ENCODE measurements at regions not wholly inside any gene's neighbourhood (a gene's known extent, or its start where the extent isn't known, plus 50 kb on each side); places are given as distances from the start of the nearest gene placed in this dataset.
"Not testable (repeated sequence)": the region's sequence is repeated elsewhere in the genome, so short reads cannot be mapped to it uniquely, and the experiment has no call there.

DNA sequence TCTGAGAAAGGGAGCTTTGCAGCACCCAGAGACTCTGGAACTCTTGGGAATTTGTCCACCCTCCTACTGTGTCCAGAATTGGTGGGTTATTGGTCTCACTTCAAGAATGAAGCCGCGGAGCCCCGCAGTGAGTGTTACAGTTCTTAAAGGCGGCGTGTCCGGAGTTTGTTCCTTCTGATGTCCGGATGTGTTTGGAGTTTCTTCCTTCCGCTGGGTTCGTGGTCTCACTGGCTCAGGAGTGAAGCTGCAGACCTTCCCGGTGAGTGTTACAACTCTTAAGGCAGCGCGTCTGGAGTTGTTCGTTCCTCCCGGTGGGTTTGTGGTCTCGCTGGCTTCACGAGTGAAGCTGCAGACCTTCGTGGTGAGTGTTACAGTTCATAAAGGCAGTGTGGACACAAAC is 824.7 kb downstream of the LRRTM4 start:
- not testable (repeated sequence) for DNase-seq

DNA sequence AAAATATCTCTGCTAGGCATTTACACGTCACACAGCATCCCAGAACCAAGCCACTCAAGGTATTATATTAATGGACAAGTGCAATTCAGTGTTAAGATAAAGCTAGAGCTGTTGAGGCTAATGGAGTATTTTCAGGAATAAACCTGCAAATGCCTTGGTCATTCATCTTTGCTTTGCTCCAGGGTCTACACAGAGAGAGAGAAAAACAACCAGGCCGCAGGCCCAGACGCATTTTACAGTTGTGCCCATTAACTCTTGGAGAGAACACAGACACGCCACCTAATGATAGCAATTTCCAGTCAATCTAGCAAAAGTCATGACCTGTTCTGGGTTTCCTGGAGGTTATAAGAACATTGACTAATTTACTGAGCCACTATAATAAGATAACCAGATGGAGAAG is 829.3 kb downstream of the LRRTM4 start:
- peak in 1 of 3 experiments; percentile 42 for DNase-seq

DNA sequence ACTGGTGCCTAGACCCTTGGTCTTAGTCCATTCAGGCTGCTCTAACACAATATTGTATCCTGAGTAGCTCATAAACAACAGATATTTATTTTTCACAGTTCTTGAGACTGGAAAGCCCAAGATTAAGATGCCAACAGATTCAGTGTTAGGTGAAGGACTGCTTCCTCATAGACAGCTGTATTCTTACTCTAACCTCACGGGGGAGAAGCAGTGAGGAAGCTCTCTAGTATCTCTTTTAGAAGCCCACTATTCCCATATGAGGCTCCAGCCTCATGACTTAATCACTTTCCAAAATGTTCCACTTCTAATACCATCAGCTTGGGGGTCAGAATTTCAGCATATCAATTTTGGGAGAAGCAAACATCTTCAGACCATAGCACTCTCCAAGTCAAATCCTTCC is 833.4 kb downstream of the LRRTM4 start:
- no peak for DNase-seq

DNA sequence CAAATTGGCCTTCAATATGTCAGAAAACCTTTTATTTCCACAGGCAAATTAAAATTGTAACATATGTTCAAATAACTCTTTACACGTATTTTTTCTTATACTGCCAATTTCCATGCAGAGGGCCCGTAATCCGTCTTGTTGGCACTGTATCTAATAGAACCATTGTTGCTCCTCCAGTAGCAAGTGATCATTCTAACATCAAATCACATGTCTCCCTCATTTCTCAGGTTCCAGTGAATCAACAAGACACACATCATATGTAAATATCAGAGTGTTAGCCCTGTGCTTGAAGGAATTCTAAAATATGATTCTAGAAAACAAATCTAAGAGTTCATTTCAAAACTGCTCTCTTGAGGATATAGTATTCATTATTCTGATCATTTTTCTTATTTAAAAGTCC is 834.3 kb downstream of the LRRTM4 start:
- no peak for DNase-seq

DNA sequence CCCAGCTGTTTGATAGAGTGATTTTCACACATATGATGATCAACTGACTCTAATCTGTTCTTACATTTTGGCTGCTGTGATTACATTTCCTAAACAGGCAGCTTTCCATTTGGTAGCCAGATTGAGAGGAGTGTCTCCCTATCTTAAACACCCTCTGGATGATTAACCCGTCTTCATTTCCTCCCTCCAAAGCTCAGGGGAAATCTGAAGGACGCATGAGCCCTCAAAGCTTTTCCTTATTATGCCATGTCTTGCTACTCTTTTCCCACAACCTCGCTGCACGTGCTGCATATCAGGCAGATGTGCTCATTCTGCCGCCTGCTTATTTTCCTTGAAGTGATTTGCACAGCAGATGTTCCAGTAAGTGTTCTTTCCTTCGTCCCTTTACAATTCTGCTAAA is 837.4 kb downstream of the LRRTM4 start:
- peak in 1 of 3 experiments; percentile 0 for DNase-seq

DNA sequence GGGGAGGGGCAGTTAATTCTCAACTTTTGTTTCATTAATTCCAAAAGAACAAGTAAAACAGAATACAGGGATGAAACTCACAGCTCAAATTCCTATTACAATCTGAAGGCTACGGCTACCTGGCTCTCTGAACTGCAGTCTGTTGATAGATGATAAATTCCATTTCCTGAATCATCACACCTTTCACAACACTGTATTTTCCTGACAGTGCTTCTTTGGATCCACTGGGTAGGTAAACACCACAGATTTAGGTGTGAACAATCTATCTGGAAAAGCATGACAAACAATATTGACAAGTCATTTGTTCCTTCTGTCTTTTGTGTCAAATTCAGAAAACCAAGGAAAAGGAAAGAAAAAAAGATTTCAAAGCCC is 843.2 kb downstream of the LRRTM4 start:
- no peak for DNase-seq

DNA sequence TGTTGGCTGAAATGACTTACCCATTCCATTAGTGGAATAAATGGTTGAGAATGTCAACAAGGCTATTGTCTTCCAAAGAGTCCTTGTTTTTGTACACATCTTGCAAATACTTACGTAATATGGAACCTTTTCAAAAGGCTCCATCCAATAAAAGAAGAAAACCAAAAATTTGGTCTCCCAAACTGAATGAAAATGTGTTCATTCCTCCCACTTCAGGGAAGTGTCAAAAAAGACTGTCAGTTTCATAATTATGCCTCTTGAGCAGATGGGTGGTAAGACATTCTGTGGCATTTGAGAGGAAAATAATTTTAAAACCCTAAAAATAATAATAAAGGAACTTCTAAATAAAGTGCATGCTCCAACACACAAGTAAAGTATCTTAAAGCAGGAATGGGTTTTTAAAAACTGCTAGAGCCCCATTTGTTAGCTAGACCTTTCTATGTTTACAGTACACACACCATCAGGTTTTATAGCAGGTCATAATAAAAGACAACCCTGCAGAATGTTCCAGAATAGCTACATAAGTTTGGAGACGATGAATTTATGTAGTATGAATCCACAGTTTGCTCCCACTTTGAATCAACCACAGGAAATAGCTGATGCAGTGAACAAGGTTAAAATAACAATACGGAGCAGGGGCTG is 843.7 kb downstream of the LRRTM4 start:
- no peak for DNase-seq

DNA sequence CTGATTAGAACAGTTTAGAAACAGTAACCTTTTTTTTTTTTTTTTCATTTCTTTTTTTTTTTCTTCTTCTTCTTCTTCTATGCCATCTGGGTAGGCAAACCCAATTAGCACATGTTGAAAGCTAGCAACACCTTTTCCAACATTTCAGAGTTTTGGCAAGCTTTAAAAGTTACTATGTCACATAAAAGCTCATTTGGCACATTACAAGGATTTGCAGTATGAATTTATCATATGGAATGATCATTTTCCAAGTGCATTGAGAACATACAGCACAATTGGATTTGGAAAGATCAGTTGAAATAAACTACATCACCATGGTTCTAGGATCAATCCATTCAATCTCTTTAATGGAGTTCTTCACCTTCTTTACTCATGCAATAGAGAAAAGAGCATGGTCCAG is 847.0 kb downstream of the LRRTM4 start:
- DNase-seq: no peak

DNA sequence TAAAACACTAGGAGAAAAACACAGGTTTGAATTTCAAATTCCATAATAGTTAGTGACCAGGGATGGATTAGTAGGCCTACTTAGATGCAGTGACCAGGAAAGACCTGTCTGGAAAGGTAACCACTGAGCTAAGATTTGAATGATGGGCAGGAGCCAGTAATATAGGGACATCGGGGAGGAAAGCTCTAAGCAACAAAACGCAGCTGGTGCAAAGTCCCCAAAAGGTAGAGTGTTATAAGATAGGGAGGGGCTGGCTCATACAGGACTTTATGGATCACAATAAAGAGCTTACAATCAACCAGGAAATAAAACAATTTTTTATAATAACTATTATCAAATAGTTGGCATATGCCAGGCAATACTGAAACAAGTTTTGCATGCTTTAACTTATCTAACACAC is 849.4 kb downstream of the LRRTM4 start:
- no peak for DNase-seq

DNA sequence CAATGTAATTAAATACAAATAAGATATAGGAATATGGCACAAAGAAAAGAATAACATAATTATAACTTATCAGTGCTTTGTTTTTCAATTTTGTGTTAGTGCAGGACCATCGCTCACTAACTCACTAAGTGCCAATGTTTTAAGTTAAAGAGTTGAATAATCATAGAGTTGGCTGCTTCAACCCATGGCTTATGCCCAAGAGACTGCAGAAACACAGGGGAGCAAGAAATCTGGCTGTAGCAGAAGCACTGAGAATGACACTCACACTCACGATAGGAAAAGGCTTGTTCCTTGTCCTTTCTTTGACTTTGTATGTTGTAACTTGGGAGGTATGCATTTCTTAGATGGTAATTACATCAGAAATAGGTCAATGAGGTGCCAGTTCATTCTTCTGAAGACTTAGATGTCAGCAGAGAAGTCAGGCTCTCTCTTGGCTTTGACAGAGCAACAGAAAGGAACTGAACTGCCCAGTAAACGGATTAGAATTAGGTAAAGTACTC is 852.2 kb downstream of the LRRTM4 start:
- DNase-seq: no peak

DNA sequence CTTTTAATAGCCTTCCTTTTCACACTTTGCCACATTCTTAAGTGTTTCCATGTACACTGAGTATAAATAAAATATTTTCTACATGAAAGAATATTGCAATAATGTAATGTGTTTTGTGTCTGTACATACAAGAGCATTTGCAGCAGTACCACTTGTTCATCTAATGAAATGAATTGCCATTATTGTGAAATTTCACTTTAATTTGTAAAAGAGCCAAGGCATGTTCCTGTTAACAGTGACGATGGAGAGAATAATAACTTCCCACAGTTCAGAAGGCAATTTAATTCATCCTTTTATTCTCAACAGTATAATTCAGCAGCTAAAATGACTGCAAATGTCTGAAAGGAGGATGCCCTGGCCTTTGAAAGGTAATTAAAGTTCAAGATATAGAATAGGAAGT is 853.9 kb downstream of the LRRTM4 start:
- no peak for DNase-seq

DNA sequence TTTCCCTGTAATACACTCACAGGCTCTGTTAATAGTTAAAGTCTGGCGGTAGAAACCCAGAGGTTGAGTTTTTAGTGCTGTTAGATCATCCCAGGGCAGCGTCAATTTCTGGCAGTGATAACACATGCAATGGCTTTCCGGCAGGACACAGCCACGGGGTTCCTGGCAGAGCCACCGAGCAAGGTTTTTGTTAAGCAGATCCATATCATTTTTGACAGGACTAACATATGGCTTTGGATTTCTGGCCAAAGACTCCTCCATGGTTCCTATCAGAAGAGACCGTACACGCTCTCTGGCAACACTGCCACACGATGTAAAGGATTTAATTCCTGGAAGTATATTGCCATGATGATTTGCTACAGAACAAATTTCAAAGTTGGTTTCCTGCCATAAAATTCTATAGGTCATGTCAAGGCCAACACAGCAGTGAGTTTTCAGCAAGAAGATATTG is 854.3 kb downstream of the LRRTM4 start:
- no peak for DNase-seq

DNA sequence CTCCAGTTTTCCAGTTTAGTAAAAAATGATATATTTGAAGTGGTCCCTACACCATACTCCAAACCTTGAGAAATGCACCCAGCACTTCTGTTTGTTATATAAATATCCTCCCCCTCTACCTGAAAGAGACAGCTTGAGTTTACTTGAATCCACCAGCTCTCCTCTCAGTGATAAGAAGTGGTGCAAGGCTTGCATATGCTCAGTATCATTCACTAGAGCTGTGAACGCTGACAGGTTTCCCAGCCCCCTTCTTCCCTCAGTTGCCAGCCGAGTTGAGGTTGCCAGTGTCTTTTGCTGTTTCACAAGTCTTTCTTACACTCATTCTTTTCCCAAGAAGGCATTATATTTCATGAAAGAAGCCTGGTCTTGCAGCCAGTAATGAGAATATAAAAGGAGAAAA is 880.0 kb downstream of the LRRTM4 start:
- no peak for DNase-seq

DNA sequence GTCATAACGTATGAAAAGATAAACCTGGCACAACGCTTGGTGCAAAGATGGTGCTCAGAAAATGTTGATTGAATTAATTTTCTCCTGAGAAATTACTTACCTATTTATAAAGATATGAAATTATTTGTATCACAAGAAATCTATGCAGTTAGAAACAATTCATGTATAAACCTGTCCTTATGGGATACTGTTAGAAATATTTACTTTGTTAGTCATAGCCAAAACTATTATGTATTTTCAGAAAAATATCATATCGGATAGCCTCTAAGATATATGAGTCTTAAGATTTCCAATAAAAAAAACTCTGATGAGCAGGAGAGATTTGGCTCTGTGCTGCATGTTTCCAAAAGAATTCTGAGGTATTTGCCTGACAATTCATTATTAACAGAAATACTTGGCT is 880.7 kb downstream of the LRRTM4 start:
- no peak for DNase-seq

DNA sequence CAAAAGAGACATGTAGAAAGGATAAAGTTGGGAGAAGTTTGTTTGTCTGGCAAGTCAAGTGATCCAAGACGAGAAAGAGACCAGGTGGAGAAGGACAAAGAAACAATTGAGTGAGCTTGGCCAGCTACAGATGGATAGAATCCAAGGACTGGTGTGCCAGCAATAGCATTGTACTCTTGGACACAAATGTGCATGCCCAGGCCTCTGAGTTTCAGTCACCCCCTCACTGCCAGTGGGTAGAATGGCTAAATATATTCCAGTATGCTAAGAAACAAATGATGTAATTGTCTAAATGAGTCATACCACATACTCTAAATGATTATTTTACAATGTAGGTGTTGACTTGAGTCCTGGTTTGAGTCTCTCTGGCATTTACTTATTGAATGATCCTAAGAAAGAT is 881.3 kb downstream of the LRRTM4 start:
- DNase-seq: no peak

DNA sequence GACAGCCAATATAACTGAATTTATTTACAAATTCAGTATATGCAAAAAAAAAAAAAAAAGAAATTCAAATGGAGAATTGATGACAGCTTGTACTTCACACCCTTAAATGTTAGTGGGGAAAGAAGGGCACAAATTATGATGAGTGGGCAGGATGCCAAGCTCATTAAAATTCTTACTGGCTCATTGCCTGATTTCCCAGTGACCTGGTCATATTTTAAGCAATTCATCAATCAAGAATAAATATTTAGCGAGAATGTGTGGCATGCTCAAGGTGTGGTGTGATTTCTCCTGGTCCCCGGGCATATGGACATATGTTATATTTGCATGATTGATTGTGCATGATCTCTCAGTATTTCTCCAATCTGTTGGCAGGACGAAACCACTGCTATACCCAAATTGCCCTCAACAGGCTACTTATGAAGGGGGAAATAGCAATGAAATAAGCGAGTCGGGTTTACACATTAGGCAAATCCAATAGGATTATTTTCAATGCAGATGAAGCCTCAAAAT is 883.0 kb downstream of the LRRTM4 start:
- peak in 2 of 3 experiments; percentile 35 to 76 for DNase-seq

DNA sequence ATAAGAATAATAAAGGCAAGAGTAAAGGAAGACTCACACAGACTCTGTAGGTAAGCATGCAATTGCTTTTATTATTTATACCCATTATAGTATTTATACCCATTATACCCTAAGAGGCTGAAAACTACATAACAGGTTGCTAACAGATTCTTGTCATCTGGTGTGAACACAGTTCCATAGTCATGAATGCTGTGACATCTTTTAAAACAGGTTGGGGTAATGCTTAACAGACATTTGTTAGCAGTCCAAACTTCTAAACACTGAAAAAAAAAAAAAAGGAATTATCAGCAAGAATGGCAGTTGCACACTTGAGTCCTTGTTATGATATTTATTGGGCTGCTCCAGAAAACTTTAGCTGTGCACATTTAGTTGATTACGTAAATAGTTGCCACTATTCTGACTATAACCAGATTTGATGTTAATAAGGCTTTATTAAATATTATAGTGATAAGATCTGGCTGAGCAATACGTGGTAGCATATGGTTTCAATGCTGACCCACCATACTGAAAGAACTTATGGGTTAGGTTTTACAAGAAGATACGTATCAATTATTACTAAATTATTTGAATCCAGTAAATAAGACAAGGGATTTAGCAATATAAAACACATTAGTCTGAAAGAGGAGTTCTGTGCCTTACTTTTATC is 888.8 kb downstream of the LRRTM4 start:
- peak in 1 of 3 experiments; percentile 39 for DNase-seq

DNA sequence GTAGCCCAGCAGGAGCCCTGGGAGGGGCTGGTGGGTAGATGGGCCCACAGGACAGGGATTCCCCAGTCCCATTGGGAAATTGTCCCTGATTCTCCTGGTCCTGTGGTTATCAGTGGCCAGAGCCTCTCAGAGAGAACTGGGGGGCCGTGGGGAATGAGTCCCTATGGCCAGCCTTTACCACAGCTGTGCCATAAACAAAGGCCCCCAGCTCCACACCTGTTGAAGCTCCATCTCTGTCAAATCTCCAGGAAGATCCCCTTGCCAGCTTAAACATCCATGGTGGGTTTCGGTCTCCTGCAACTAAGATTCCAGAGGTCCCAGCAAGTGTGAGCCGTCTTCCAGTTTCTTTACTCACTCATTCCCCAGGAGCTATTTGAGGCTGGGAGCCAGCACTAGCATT is 897.1 kb downstream of the LRRTM4 start:
- no peak for DNase-seq

DNA sequence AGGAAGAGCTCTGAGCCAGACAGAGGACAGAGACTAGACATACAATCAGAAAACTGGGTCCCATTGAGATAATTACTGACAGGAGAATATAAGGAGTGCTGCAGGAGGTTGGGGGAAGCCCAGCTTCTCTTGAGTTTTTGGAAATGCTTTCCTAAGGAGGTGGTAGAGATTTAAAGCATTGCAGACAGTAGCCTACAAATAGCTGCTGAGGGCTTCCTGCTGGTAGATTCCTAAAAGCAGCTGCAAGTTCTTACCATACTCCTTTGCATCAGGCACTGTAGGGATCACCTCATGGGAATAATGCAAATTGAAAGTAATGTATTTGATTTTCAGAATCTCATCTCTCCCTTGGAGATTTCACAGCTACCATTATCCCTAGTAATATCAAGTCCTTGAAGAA is 902.6 kb upstream of the GCFC2 start:
- DNase-seq: no peak

DNA sequence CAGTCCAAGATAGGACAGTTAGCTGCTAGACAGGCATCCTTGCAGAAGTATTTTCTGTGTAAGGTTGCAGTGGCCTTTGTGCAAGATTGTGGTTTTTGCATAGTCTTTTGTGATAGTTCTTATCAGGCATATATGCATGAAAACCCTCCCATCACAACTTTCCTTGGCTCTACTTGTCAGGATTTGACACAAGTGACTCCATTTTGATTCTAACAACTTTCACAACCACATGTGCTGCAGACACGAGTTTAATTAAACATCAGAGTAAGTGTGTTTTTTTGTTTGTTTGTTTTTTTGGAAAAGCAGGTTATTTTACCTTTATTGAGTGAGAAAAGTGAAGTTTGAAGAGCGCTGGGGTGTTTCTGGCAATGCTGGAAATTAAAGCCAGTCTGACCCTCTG is 902.0 kb upstream of the GCFC2 start:
- no peak for DNase-seq

DNA sequence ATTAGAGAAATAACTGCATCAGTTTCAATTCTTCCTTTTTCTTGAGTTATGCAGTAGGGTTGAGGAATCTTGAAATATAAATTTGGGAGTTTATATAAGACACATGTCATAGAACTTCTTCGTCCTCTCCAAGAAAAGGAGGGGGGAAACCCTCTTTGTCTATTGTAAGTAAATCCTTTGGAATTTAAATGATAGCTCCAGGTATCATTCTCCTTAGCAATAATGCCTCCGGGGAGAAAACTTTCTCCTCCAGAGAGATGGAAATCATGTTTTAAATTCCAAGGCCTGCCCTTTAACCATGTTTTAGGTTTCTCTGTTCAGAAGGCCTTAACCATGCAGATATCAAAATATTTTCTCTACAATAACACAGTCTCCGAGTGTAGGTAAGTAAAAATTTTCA is 899.7 kb upstream of the GCFC2 start:
- no peak for DNase-seq

DNA sequence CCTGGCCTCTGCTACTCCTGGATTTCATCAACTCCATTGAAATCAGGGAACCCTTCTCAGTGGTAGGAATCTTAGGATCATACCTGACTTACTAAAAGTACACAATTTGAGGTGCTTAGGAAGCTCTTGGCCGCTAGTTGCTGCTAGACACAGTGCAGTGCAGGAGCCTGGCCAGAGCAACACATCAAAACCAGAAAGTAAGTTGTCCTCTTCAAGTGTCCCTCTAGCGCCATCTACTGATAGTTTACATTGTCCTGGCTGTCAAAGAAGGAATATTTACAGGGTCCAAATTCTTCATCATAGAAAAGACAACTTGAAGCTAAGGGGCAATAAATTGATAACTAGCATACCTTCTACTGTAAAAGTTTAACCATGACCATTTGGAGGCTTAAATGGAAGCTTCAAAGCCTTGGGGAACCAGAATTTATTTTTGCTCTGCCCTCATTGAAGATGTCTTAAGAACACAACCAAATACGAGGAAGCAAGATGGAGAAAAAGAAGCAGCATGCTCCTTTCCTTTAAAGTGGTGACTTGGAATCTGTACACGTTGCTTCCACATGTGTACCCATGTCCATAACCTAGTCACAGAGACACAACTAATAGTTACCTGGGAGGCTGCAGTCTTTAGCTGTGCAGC is 889.1 kb upstream of the GCFC2 start:
- DNase-seq: peak; percentile 65 to 94 (median 74)

DNA sequence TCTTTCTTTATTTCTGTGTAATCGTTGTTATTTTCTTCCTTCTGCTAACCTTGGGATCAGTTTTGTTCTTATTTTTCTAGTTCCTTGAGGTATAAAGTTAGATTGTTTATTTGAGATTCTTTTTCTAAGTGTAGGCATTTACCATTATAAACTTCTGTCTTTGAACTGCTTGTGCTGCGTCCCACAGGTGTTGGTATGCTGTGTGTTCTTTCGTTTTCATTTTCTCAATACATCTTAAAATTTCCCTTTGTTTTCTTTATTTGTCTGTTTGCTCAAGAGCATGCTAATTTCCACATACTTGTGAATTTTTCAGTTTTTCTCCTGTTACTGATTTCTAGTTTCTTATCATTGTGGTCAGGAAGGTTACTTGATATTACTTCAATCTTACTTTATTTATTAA is 873.8 kb upstream of the GCFC2 start:
- DNase-seq: no peak

DNA sequence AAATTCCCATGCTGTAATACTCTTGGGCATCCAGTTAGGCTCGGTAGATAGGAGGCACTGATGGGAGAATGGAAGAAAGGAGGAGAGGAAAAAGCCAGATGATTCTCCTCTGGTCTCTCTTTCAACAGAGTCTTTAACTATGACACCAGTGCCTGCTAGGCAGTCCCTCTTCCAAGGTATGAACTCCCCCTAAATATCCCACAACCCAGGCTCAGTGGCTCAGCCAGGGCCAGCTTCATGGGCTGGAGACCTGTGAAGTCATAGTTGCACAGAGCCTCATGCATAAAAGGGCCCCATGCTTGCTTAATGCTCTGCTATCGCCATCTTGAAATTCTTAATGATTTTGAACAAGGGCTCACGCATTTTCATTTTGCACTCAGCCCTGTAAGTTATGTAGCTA is 869.2 kb upstream of the GCFC2 start:
- no peak for DNase-seq

Data from NCI-H1417 (cell line).